ENCODE measurements at regions not wholly inside any gene's neighbourhood (a gene's known extent, or its start where the extent isn't known, plus 50 kb on each side); places are given as distances from the start of the nearest gene placed in this dataset.

- no peak overlapping the region for H2BK12ac ChIP-seq (ENCODE audit: low read depth, low read length)
- no peak overlapping the region for H3K23ac ChIP-seq (ENCODE audit: insufficient read length)
- H2BK5ac ChIP-seq (ENCODE audit: low read depth, low read length), result no peak overlapping the region
- no peak overlapping the region for H2BK20ac ChIP-seq (ENCODE audit: low read length)
- no peak overlapping the region for H2BK120ac ChIP-seq (replicated peaks; ENCODE audit: low read depth, low read length)
- no peaks in the 10 kb centered on the region for H3K27me3 ChIP-seq (replicated peaks in 1 of 4; ENCODE audit: control insufficient read depth in 3 of 4, extremely low read depth in 1 of 4, insufficient read depth in 3 of 4, low read length in 3 of 4)
- H3K4me3 ChIP-seq (ENCODE audit: extremely low read depth in 1 of 4, insufficient read depth in 2 of 4, low read depth in 3 of 4, low read length in 4 of 4), result no peak overlapping the region
- FAIRE-seq (no peak), DNase-seq (ENCODE audit: low read depth in 1 of 2, low spot score in 2 of 2) (no peak)
- 79% methylated on average over 1 of the region's 1 CpG; no CpG with 5 or more reads in 1 of the 2 experiments for WGBS, 2 experiments (ENCODE audit: extremely low coverage in 1 of 2, insufficient coverage in 1 of 2, insufficient read length in 1 of 2, insufficient replicate concordance in 2 of 2, low coverage in 1 of 2, low lambda C conversion rate in 2 of 2, missing lambda C conversion rate in 1 of 2)
- no peak overlapping the region for H3K4me2 ChIP-seq (ENCODE audit: insufficient read depth in 1 of 2, low read depth in 2 of 2, low read length in 2 of 2)
- no peak overlapping the region for H2BK15ac ChIP-seq (ENCODE audit: low read length)
- no peaks in the 10 kb centered on the region for H3K23me2 ChIP-seq (ENCODE audit: low read depth, low read length)
- no peak overlapping the region for H3K27ac ChIP-seq (ENCODE audit: low read depth, low read length)
- H3K79me2 ChIP-seq (ENCODE audit: control insufficient read depth in 1 of 2, insufficient read depth in 2 of 2, low read length in 2 of 2), result no peaks in the 10 kb centered on the region
- no peaks in the 10 kb centered on the region for H3K9me3 ChIP-seq (ENCODE audit: insufficient read depth in 2 of 2, low read depth in 1 of 2, low read length in 1 of 2)
- H3K14ac ChIP-seq (ENCODE audit: insufficient read length), result no peak overlapping the region
- no peak overlapping the region for H4K91ac ChIP-seq (replicated peaks; ENCODE audit: insufficient read length, low read length)
- H3K56ac ChIP-seq (replicated peaks; ENCODE audit: insufficient read length, low read depth, low read length), result no peak overlapping the region
- H4K8ac ChIP-seq (ENCODE audit: extremely low read depth, insufficient read depth, low read length), result no peak overlapping the region
- H3K79me1 ChIP-seq (ENCODE audit: low read depth, low read length), result no peaks in the 10 kb centered on the region
- H4K20me1 ChIP-seq (replicated peaks in 1 of 2; ENCODE audit: control insufficient read depth in 1 of 2, insufficient read depth in 2 of 2, low read length in 2 of 2), result no peaks in the 10 kb centered on the region
- no peak overlapping the region for H2AK5ac ChIP-seq (ENCODE audit: low read depth, low read length)
- H3K4me1 ChIP-seq (replicated peaks in 1 of 4; ENCODE audit: control insufficient read depth in 3 of 4, insufficient read depth in 4 of 4, low read length in 3 of 4), result no peaks in the 10 kb centered on the region
- ChIA-PET POLR2A (ENCODE audit: partially characterized antibody) (no interaction called here), CTCF (ENCODE audit: partially characterized antibody) (interaction anchor here (0.6 kb wide), 2 partner anchors 149 to 1526 kb away, joined by 3 read pairs; no protein-coding TSS in a partner anchor)
- no peak overlapping the region for H3K9ac ChIP-seq (replicated peaks in 1 of 4; ENCODE audit: extremely low read depth in 1 of 4, low read depth in 3 of 4, low read length in 3 of 4)
- H3K36me3 ChIP-seq (ENCODE audit: control insufficient read depth in 2 of 4, insufficient read depth in 4 of 4, low read length in 3 of 4), result no peaks in the 10 kb centered on the region
- no peak for TF ChIP-seq RBBP5 (IDR thresholded peaks at IDR 0.05; ENCODE audit: borderline replicate concordance, low read depth, low read length)
- no peak for TF ChIP-seq KDM5A (IDR thresholded peaks at IDR 0.05; ENCODE audit: low read length)
- no peak for TF ChIP-seq POLR2AphosphoS5 (IDR thresholded peaks at IDR 0.05; ENCODE audit: low read depth, low read length)
- TF ChIP-seq SP4 (IDR thresholded peaks at IDR 0.05; ENCODE audit: low read length), result no peak
- no peak for TF ChIP-seq PHF8 (conservative IDR thresholded peaks at IDR 0.05; ENCODE audit: low read depth, low read length)
- TF ChIP-seq JUN (IDR thresholded peaks at IDR 0.05; ENCODE audit: low read depth, low read length), result no peak
- TF ChIP-seq ATF2 (IDR thresholded peaks at IDR 0.05; ENCODE audit: low read length), result no peak
- no peak for TF ChIP-seq CEBPB (IDR thresholded peaks at IDR 0.05; ENCODE audit: low read depth, low read length)
- no peak for TF ChIP-seq EZH2 (IDR thresholded peaks at IDR 0.05; ENCODE audit: low read depth, low read length, severe bottlenecking)
- no peak for TF ChIP-seq SIRT6 (IDR thresholded peaks at IDR 0.05; ENCODE audit: low read length)
- no peak for TF ChIP-seq CHD2 (IDR thresholded peaks at IDR 0.05; ENCODE audit: low read length)
- no peak for TF ChIP-seq EP300 (IDR thresholded peaks at IDR 0.05; ENCODE audit: borderline replicate concordance in 1 of 2, low read depth in 2 of 2, low read length in 2 of 2)
- TF ChIP-seq NANOG (IDR thresholded peaks at IDR 0.05; ENCODE audit: insufficient read depth, low read depth, low read length, poor library complexity, severe bottlenecking), result no peak
- H3K4ac ChIP-seq (replicated peaks; ENCODE audit: insufficient read length, low read depth, low read length), result no peak overlapping the region
- no peak overlapping the region for H4K5ac ChIP-seq (ENCODE audit: insufficient read length, low read depth, low read length)
- no peak overlapping the region for H2AFZ ChIP-seq (ENCODE audit: low read length)
- no peak overlapping the region for H3K18ac ChIP-seq (ENCODE audit: extremely low read depth, low read length)
These were observed 442.2 kb upstream of the MANEA start for GRCh38 chr6:95135182-95135581.
